RWPE2 (cell line): ENCODE measurements at regions not wholly inside any gene's neighbourhood (a gene's known extent, or its start where the extent isn't known, plus 50 kb on each side); places are given as distances from the start of the nearest gene placed in this dataset.

Experiments used
- ATAC-seq: fragments of 200-7000 bp; cut with Tn5 transposase; 3 replicates; pipeline ENCODE4 v1.9.1; 2021; ENCODE audit warnings: low read depth
- DNase-seq: peaks from one replicate; pipeline ENCODE4 v3.0.0-alpha.2; 2020; ENCODE audit warnings: low spot score
- H3K27ac ChIP-seq: fragments of 450-650 bp; 2 replicates; pipeline ENCODE4 v1.5.1; 2017; ENCODE audit warnings: mild to moderate bottlenecking; ENCODE audit not compliant: poor library complexity, severe bottlenecking
- H3K27me3 ChIP-seq: fragments of 250-450 bp; sonication (Bioruptor Pico); 2 replicates; pipeline ENCODE4 v1.5.1; 2021; ENCODE audit warnings: mild to moderate bottlenecking, moderate library complexity; ENCODE audit not compliant: insufficient read depth, poor library complexity, severe bottlenecking
- H3K36me3 ChIP-seq: fragments of 250-450 bp; sonication (Bioruptor Pico); 2 replicates; pipeline ENCODE4 v1.5.1; 2020; ENCODE audit warnings: low read depth, mild to moderate bottlenecking, moderate library complexity
- H3K4me1 ChIP-seq: fragments of 250-450 bp; sonication (Bioruptor Pico); 2 replicates; pipeline ENCODE4 v1.5.1; 2021; ENCODE audit warnings: mild to moderate bottlenecking, moderate library complexity; ENCODE audit not compliant: insufficient read depth, poor library complexity, severe bottlenecking
- H3K4me3 ChIP-seq: fragments of 250-450 bp; sonication (Bioruptor Pico); 2 replicates; pipeline ENCODE4 v1.5.1; 2021; ENCODE audit warnings: mild to moderate bottlenecking, moderate library complexity; ENCODE audit not compliant: severe bottlenecking
- H3K9me3 ChIP-seq: fragments of 250-450 bp; sonication (Bioruptor Pico); 2 replicates; pipeline ENCODE4 v1.5.1; 2021; ENCODE audit warnings: mild to moderate bottlenecking, moderate library complexity; ENCODE audit not compliant: severe bottlenecking
- TF ChIP-seq, protein P1 (sequence below): fragments of 450-650 bp; IDR thresholded peaks from one replicate; pipeline ENCODE4 v1.5.1; 2017; ENCODE audit warnings: mild to moderate bottlenecking, moderate library complexity; ENCODE audit not compliant: poor library complexity, severe bottlenecking

DNA sequence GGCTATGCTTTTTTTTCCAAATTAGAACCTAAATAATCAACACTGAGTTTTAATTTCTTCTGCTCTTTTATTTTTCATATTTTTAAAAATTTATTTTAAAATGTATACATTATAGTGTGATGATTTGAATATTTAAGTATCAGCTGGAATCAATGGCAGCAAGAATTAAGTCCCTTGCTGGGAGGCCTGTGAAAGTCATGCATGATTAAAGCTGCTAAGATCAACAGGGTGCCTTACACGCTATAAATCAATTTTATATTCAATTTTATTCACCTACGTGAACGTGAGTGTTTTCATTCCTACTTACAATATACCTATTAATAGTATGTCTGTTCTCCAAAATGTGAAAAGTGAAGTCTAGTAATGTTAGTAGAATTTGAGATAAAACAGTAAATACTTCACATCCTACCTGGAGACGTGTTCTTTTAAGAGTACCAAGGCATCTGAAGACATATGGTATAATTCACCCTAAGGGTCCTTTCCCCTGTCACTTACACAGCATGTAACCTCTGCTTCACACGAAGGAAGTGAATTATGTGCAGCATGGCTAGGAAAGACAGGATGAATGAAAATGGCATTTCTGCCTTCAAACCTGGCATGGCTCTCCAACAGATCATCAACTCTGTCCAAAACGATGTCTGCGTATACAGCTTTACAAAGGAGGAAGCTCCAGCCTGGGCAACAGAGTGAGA is 640.4 kb upstream of the ROBO1 start:
- Histone ChIP-seq H3K9me3 (no peaks in the 10 kb centered on the region), H3K36me3 (no peaks in the 10 kb centered on the region), H3K4me3 (no peak overlapping the region), H3K27me3 (no peaks in the 10 kb centered on the region), H3K4me1 (no peaks in the 10 kb centered on the region), H3K27ac (no peak overlapping the region)
- DNase-seq (no peak), ATAC-seq (no peak)
- TF ChIP-seq, protein P1, sequence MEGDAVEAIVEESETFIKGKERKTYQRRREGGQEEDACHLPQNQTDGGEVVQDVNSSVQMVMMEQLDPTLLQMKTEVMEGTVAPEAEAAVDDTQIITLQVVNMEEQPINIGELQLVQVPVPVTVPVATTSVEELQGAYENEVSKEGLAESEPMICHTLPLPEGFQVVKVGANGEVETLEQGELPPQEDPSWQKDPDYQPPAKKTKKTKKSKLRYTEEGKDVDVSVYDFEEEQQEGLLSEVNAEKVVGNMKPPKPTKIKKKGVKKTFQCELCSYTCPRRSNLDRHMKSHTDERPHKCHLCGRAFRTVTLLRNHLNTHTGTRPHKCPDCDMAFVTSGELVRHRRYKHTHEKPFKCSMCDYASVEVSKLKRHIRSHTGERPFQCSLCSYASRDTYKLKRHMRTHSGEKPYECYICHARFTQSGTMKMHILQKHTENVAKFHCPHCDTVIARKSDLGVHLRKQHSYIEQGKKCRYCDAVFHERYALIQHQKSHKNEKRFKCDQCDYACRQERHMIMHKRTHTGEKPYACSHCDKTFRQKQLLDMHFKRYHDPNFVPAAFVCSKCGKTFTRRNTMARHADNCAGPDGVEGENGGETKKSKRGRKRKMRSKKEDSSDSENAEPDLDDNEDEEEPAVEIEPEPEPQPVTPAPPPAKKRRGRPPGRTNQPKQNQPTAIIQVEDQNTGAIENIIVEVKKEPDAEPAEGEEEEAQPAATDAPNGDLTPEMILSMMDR: no peak

DNA sequence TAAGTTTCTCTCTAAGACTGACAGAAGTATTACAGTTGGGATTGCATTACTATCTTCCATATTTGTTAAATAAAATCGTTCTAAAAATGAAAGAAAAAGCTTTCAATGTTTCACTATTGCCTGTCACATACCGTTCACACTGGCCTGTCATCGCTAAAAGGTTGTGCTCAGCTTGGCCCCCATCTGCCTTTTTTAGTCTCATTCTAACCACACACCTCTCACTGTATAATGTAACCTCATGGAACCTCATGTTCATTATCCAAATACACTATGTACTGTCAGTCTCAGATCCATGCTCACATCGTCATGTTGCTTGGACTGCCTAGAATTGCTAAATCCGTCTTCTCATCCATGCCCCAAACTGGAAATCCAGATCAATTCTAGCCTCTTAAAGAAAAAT is 637.8 kb upstream of the ROBO1 start:
- no peaks in the 10 kb centered on the region for H3K36me3 ChIP-seq
- no peak for ATAC-seq
- TF ChIP-seq, protein P1: no peak
- DNase-seq: no peak
- no peaks in the 10 kb centered on the region for H3K27me3 ChIP-seq
- no peaks in the 10 kb centered on the region for H3K4me1 ChIP-seq
- no peak overlapping the region for H3K4me3 ChIP-seq
- H3K9me3 ChIP-seq: no peaks in the 10 kb centered on the region
- H3K27ac ChIP-seq: no peak overlapping the region

DNA sequence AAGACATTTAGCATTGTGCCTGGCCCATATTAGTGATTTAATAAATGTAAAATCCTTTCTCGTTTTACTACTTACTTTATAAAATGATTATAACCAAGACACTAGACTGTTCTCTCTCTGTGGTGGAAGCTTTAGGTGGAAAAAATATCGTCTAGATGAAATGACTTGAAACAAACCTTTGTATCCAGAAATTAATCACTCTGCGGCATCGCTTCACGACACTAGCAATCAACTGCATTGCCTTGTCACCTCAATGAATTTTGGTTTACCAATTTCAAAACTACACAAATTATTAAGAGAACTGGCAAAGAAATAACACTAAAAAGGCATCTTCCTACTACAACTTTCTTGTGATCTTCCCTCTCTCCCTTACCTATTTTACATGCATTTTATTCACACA is 627.2 kb upstream of the ROBO1 start:
- DNase-seq (no peak), ATAC-seq (no peak)
- H3K27me3 ChIP-seq: no peaks in the 10 kb centered on the region

DNA sequence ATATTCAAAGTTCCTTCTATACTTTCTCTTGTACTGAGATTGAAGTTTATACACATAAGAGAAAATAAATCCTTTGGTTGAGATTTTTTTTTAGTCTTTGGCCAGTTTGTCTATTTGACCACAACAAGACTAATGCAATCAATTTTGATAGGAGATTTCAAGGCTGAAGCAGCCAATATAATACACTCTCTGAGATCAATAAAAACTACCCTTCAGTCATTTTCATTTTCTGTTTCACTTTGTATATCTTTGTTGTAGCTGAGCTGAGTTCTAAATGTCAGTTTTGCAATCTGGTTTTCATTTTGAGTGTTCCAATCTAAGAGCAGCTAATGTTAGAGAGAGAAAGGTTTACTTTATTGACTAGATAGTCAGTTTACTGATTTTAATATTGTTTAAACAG is 623.8 kb upstream of the ROBO1 start:
- TF ChIP-seq, protein P1: no peak
- Histone ChIP-seq H3K27ac (no peak overlapping the region), H3K4me1 (no peaks in the 10 kb centered on the region), H3K9me3 (no peaks in the 10 kb centered on the region), H3K27me3 (no peaks in the 10 kb centered on the region), H3K4me3 (no peak overlapping the region), H3K36me3 (no peaks in the 10 kb centered on the region)
- ATAC-seq (no peak), DNase-seq (no peak)

More for the DNA sequence above, 627.2 kb upstream of the ROBO1 start:
- Histone ChIP-seq H3K27ac (no peak overlapping the region), H3K9me3 (no peaks in the 10 kb centered on the region), H3K36me3 (no peaks in the 10 kb centered on the region), H3K4me1 (no peaks in the 10 kb centered on the region), H3K4me3 (no peak overlapping the region)
- TF ChIP-seq, protein P1: no peak

DNA sequence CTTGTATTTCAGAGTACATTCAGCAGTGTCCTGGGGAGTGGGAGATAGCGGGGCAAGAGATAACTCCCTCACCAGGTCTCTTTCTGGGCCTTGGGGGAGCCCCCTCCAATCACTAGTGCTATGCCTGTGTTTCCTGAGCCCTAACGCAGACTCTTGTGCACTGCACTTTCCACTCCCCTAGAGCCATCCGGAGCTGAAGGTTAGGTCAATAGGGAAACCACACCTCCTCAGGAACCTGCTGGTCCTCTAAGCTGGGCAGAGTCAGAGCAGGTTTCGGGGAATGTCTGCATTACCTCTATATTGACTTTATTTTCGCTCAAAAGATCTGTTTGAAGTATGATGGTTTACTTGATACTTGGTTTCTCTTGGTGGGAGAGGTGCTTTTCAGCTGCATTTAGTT is 617.0 kb upstream of the ROBO1 start:
- H3K27me3 ChIP-seq: no peaks in the 10 kb centered on the region
- DNase-seq (no peak), ATAC-seq (no peak)
- no peak overlapping the region for H3K4me3 ChIP-seq
- H3K9me3 ChIP-seq: no peaks in the 10 kb centered on the region
- no peaks in the 10 kb centered on the region for H3K4me1 ChIP-seq
- no peak overlapping the region for H3K27ac ChIP-seq
- H3K36me3 ChIP-seq: no peaks in the 10 kb centered on the region
- TF ChIP-seq, protein P1: no peak
